Stomach (tissue), 8 donors: ENCODE measurements at regions not wholly inside any gene's neighbourhood (a gene's known extent, or its start where the extent isn't known, plus 50 kb on each side); places are given as distances from the start of the nearest gene placed in this dataset.

Experiments
- DNase-seq, 2 donors: peaks; one replicate each; pipeline versions ENCODE4 v3.0.0 to v3.0.0-alpha.2; 2013 to 2019
- H3K27ac ChIP-seq, 5 donors: fragments of 200-600 bp in 4 of 5; sonication (generic) in 4 of 5; one replicate each; pipeline ENCODE4 v1.5.1; 2013 to 2019; ENCODE audit warnings: mild to moderate bottlenecking in 1 of 5, moderate library complexity in 1 of 5
- H3K27me3 ChIP-seq, 3 donors: fragments of 200-600 bp; sonication (generic); one replicate each; pipeline ENCODE4 v1.5.1; 2017 to 2019; ENCODE audit warnings: mixed run types in 1 of 3
- H3K36me3 ChIP-seq, 4 donors: fragments of 200-600 bp; sonication (generic); 1 replicate in 3 of 4; 2 replicates in 1 of 4; pipeline ENCODE4 v1.5.1; 2016 to 2019
- H3K4me1 ChIP-seq, 4 donors: fragments of 200-600 bp; sonication (generic); one replicate each; pipeline ENCODE4 v1.5.1; 2016 to 2019
- H3K4me3 ChIP-seq, 4 donors: fragments of 200-600 bp; sonication (generic) in 3 of 4; one replicate each; pipeline ENCODE4 v1.5.1; 2016 to 2019; ENCODE audit warnings: mild to moderate bottlenecking in 1 of 4
- H3K9me3 ChIP-seq, 4 donors: fragments of 200-600 bp; sonication (generic); one replicate each; pipeline ENCODE4 v1.5.1; 2016 to 2019
- CTCF ChIP-seq, 7 experiments: fragments of 450-650 bp in 4 of 7; fragments of 200-600 bp in 3 of 7; sonication (generic) in 3 of 7; IDR thresholded peaks; one replicate each; pipeline ENCODE4 v1.5.1; 2016 to 2019; ENCODE audit warnings: antibody characterized with exemption in 7 of 7, control low read depth in 2 of 7, mild to moderate bottlenecking in 1 of 7
- EP300 ChIP-seq: sonication (generic); formaldehyde crosslinking; IDR thresholded peaks from one replicate; pipeline ENCODE4 v1.6.1; 2017; ENCODE audit warnings: antibody characterized with exemption
- POLR2A ChIP-seq, 4 donors: fragments of 450-650 bp; IDR thresholded peaks; one replicate each; pipeline ENCODE4 v1.6.1; 2016; ENCODE audit warnings: antibody characterized with exemption in 4 of 4, control low read depth in 2 of 4, mild to moderate bottlenecking in 1 of 4, moderate library complexity in 1 of 4
- POLR2AphosphoS5 ChIP-seq, 3 donors: sonication (generic); formaldehyde crosslinking; IDR thresholded peaks; one replicate each; pipeline ENCODE4 v1.6.1; 2016; ENCODE audit warnings: antibody characterized with exemption in 3 of 3
- WGBS, 5 donors: extraction: QIAGEN DNeasy Blood & Tissue Kit in 3 of 5; methylation state at CpG; one replicate each; pipeline versions ENCODE4 v1.1.5 to v1.1.7; 2013 to 2018; 5-methylcytosine and 5-hydroxymethylcytosine counted together
- intact Hi-C: fragments of 100-400 bp; cut with DNase I; formaldehyde crosslinking; loops from one replicate; pipeline ENCODE4 v1.15.1; 2023; ENCODE audit warnings: low total_unique reads
- donor health status: healthy with polysubstance abuse.
- donor health status: Bipolar disorder and iron deficiency.
- donor health status: healthy.

- no peak for TF ChIP-seq POLR2A (IDR thresholded peaks at IDR 0.05)
- TF ChIP-seq CTCF (IDR thresholded peaks at IDR 0.05) = no peak
- no peak for TF ChIP-seq POLR2AphosphoS5 (IDR thresholded peaks at IDR 0.05)
- no peak for TF ChIP-seq EP300
- Histone ChIP-seq H3K4me3 (no peak overlapping the region), H3K27me3 (no peaks in the 10 kb centered on the region), H3K27ac (no peak overlapping the region), H3K36me3 (no peaks in the 10 kb centered on the region), H3K4me1 (no peaks in the 10 kb centered on the region), H3K9me3 (peaks cover 0 to 15% (median 7%) of the 10 kb centered on the region in 4 donors)
- intact Hi-C loops = no loop called here
- DNase-seq = no peak
Observed at GRCh38 chr5:144011388-144011787, 159.1 kb downstream of the YIPF5 start.

GRCh38 chr5:144013816-144014215, 156.6 kb downstream of the YIPF5 start:
- intact Hi-C loops = no loop called here
- Histone ChIP-seq H3K4me1 (no peaks in the 10 kb centered on the region), H3K36me3 (no peaks in the 10 kb centered on the region), H3K9me3 (peaks cover 0 to 15% (median 7%) of the 10 kb centered on the region in 4 donors), H3K27me3 (no peaks in the 10 kb centered on the region), H3K27ac (no peak overlapping the region), H3K4me3 (no peak overlapping the region)
- no peak for DNase-seq
- 66 to 98% (median 93%) methylated on average over 2 of the region's 2 CpGs for WGBS, 5 donors
- no peak for TF ChIP-seq POLR2AphosphoS5 (IDR thresholded peaks at IDR 0.05)
- TF ChIP-seq POLR2A (IDR thresholded peaks at IDR 0.05) = no peak
- TF ChIP-seq CTCF (IDR thresholded peaks at IDR 0.05) = no peak
- no peak for TF ChIP-seq EP300

- peak in 1 of 2 donors; percentile 8 for DNase-seq
- H3K27me3 ChIP-seq = no peaks in the 10 kb centered on the region
- intact Hi-C loops = no loop called here
- no peaks in the 10 kb centered on the region for H3K36me3 ChIP-seq
- H3K4me1 ChIP-seq = no peaks in the 10 kb centered on the region
- TF ChIP-seq EP300 (no peak), POLR2AphosphoS5 (IDR thresholded peaks at IDR 0.05) (no peak), POLR2A (IDR thresholded peaks at IDR 0.05) (no peak), CTCF (IDR thresholded peaks at IDR 0.05) (no peak)
- peaks cover 0 to 5% (median 2%) of the 10 kb centered on the region in 4 donors for H3K9me3 ChIP-seq
- H3K27ac ChIP-seq = no peak overlapping the region
- WGBS, 5 donors = 57 to 70% (median 66%) methylated on average over 3 of the region's 3 CpGs
- no peak overlapping the region for H3K4me3 ChIP-seq
Observed at GRCh38 chr5:144015961-144016360, 154.5 kb downstream of the YIPF5 start.

- H3K4me1 ChIP-seq = no peaks in the 10 kb centered on the region
- no peaks in the 10 kb centered on the region for H3K27me3 ChIP-seq
- no peak overlapping the region for H3K27ac ChIP-seq
- no peak overlapping the region for H3K4me3 ChIP-seq
- peaks cover 0 to 14% (median 2%) of the 10 kb centered on the region in 4 donors for H3K9me3 ChIP-seq
- 80 to 88% (median 85%) methylated on average over 7 of the region's 7 CpGs for WGBS, 5 donors
- intact Hi-C loops = no loop called here
- TF ChIP-seq POLR2A (IDR thresholded peaks at IDR 0.05) (no peak), EP300 (no peak), POLR2AphosphoS5 (IDR thresholded peaks at IDR 0.05) (no peak), CTCF (IDR thresholded peaks at IDR 0.05) (no peak)
- no peak for DNase-seq
- no peaks in the 10 kb centered on the region for H3K36me3 ChIP-seq
Observed at GRCh38 chr5:144017119-144017518, 153.3 kb downstream of the YIPF5 start.
